Renal pelvis (tissue), 1 donor: ENCODE measurements at regions not wholly inside any gene's neighbourhood (a gene's known extent, or its start where the extent isn't known, plus 50 kb on each side); places are given as distances from the start of the nearest gene placed in this dataset.
"Not testable (repeated sequence)": the region's sequence is repeated elsewhere in the genome, so short reads cannot be mapped to it uniquely, and the experiment has no call there.

ENCODE experiments used
- DNase-seq: peaks from one replicate; pipeline ENCODE4 v3.0.0-alpha.2; 2013

- not testable (repeated sequence) for DNase-seq
Measured at GRCh38 chr13:52565324-52565723, 76.9 kb upstream of the HNRNPA1L2 start.

DNA sequence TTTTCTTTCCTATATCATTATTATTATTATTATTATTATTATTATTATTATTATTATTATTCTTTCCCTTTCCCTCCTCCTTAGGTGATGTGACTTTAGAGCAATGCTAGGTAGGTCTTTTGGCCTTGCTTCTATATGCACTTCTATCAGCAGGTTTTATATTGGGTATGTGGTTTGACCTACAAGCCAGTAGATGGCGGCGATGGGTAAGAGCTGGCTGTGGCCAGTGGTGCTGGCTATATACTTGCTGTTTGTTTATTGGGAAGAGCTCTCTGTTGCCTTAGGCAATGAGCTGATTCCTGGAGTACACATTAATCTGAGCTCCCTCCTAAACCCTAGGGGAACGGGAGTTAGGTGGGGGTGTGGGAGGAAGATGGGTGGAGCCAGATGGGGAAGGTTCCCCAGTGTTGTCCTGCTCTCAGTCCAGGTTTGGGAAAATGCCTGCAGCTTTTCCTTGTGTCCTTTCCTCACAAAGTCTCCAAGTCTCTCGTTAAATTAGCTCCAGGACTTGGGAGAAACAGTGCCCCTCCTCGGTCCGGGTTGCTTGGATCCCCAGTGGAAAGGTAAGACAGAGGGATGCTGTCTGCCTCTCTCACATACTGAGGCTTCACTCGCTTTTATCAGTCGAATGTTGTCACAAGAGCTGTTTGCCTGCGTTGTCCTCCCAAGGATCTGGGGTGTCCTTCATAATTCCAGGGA, 72.2 kb upstream of the HNRNPA1L2 start:
- peak; percentile 27 for DNase-seq

GRCh38 chr13:52571163-52571562, 71.1 kb upstream of the HNRNPA1L2 start:
- not testable (repeated sequence) for DNase-seq

DNA sequence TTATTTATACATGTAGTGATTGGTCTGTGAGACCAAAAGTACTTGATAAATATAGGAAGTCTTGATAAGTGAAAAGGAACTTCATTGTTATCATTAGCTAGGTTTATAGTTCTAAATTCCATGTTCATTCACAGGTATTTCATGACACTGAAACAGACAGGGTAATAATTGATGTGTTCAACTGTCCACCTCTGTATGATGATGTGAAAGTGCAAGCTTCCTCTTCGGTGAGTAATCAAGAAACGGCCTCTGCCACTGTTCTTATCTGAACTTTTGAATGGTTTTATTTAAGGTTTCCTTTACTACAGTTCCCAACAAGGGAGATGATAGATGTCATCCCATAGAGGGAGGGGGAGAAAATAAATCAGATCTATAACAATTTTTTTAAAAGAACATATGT, 59.3 kb upstream of the HNRNPA1L2 start:
- not testable (repeated sequence) for DNase-seq
